ENCODE measurements at regions not wholly inside any gene's neighbourhood (a gene's known extent, or its start where the extent isn't known, plus 50 kb on each side); places are given as distances from the start of the nearest gene placed in this dataset.

- no peak for TF ChIP-seq CTCF (IDR thresholded peaks at IDR 0.05)
- TF ChIP-seq POLR2A (IDR thresholded peaks at IDR 0.05): no peak
These were observed 1031.9 kb upstream of the LRFN5 start for GRCh38 chr14:40574780-40575179.
